NT2/D1 (cell line): ENCODE measurements at regions not wholly inside any gene's neighbourhood (a gene's known extent, or its start where the extent isn't known, plus 50 kb on each side); places are given as distances from the start of the nearest gene placed in this dataset.

Experiments
- SUZ12 ChIP-seq: IDR thresholded peaks from 2 replicates; pipeline ENCODE4 v1.6.1; 2011; ENCODE audit not compliant: insufficient read length, insufficient read depth; ENCODE audit errors: extremely low read depth
- YY1 ChIP-seq: IDR thresholded peaks from 2 replicates; pipeline ENCODE4 v1.6.1; 2011; ENCODE audit not compliant: insufficient read length, insufficient read depth
- ZNF274 ChIP-seq: IDR thresholded peaks from 2 replicates; pipeline ENCODE4 v1.6.1; 2011; ENCODE audit warnings: mild to moderate bottlenecking, low read depth, low read length

- TF ChIP-seq ZNF274 (no peak), YY1 (no peak), SUZ12 (no peak)
Measured at GRCh38 chr14:95395098-95395737, 75.5 kb upstream of the CLMN start.
